ENCODE measurements at regions not wholly inside any gene's neighbourhood (a gene's known extent, or its start where the extent isn't known, plus 50 kb on each side); places are given as distances from the start of the nearest gene placed in this dataset.

- Histone ChIP-seq H3K79me2 (ENCODE audit: insufficient read depth, low read length) (no peaks in the 10 kb centered on the region), H3K4me3 (replicated peaks in 1 of 3; ENCODE audit: low read depth in 2 of 3, low read length in 3 of 3) (no peak overlapping the region), H3K4me1 (ENCODE audit: control insufficient read depth in 1 of 2, insufficient read depth in 2 of 2, low read length in 2 of 2) (peaks cover 36 to 44% of the 10 kb centered on the region in 2 donors), H3K4me2 (replicated peaks; ENCODE audit: extremely low read depth, low read length, poor library complexity, severe bottlenecking) (no peak overlapping the region), H3K9ac (ENCODE audit: insufficient read depth, low read length, poor library complexity, severe bottlenecking) (no peak overlapping the region), H3K27me3 (ENCODE audit: control insufficient read depth in 2 of 2, insufficient read depth in 2 of 2, low read length in 2 of 2) (no peaks in the 10 kb centered on the region), H3K9me3 (replicated peaks in 1 of 2; ENCODE audit: control insufficient read depth in 1 of 2, insufficient read depth in 1 of 2, low read length in 2 of 2) (peaks cover 0 to 5% of the 10 kb centered on the region in 2 donors), H4K20me1 (ENCODE audit: insufficient read depth, low read length) (no peaks in the 10 kb centered on the region), H3K36me3 (replicated peaks in 1 of 2; ENCODE audit: control insufficient read depth in 1 of 2, insufficient read depth in 2 of 2, low read length in 2 of 2) (no peaks in the 10 kb centered on the region), H3K27ac (ENCODE audit: low read depth in 1 of 2, low read length in 2 of 2) (no peak overlapping the region), H2AFZ (ENCODE audit: insufficient read depth, low read depth, low read length, poor library complexity, severe bottlenecking) (no peak overlapping the region)
- intact Hi-C loops (cut with micrococcal nuclease): no loop called here
- Mint-ChIP-seq H3K27me3 (ENCODE audit: low read depth in 3 of 3) (peaks cover 0 to 6% (median 2%) of the 10 kb centered on the region in 3 donors), H3K9me3 (peaks cover 0 to 6% (median 4%) of the 10 kb centered on the region in 7 donors), H3K27ac (no peak overlapping the region), H3K4me3 (no peak overlapping the region), H3K4me1 (peaks cover 45% of the 10 kb centered on the region), H3K36me3 (peaks cover 6 to 7% of the 10 kb centered on the region in 2 donors)
- DNase-seq: peak in 1 of 3 donors; percentile 3
- TF ChIP-seq CTCF (IDR thresholded peaks at IDR 0.05): no peak
- 95% methylated on average over 23 of the region's 27 CpGs for WGBS (ENCODE audit: insufficient coverage)
Measured at GRCh38 chr7:92888-93672, 99.3 kb upstream of the FAM20C start.

GRCh38 chr7:94251-94801 is 98.0 kb upstream of the FAM20C start:
- Histone ChIP-seq H3K4me3 (replicated peaks in 1 of 3; ENCODE audit: low read depth in 2 of 3, low read length in 3 of 3) (no peak overlapping the region), H3K4me2 (replicated peaks; ENCODE audit: extremely low read depth, low read length, poor library complexity, severe bottlenecking) (no peak overlapping the region), H3K36me3 (replicated peaks in 1 of 2; ENCODE audit: control insufficient read depth in 1 of 2, insufficient read depth in 2 of 2, low read length in 2 of 2) (no peaks in the 10 kb centered on the region), H4K20me1 (ENCODE audit: insufficient read depth, low read length) (no peaks in the 10 kb centered on the region), H2AFZ (ENCODE audit: insufficient read depth, low read depth, low read length, poor library complexity, severe bottlenecking) (no peak overlapping the region), H3K27ac (ENCODE audit: low read depth in 1 of 2, low read length in 2 of 2) (no peak overlapping the region), H3K79me2 (ENCODE audit: insufficient read depth, low read length) (no peaks in the 10 kb centered on the region), H3K27me3 (ENCODE audit: control insufficient read depth in 2 of 2, insufficient read depth in 2 of 2, low read length in 2 of 2) (no peaks in the 10 kb centered on the region), H3K9ac (ENCODE audit: insufficient read depth, low read length, poor library complexity, severe bottlenecking) (no peak overlapping the region), H3K4me1 (ENCODE audit: control insufficient read depth in 1 of 2, insufficient read depth in 2 of 2, low read length in 2 of 2) (peaks cover 24 to 32% of the 10 kb centered on the region in 2 donors), H3K9me3 (replicated peaks in 1 of 2; ENCODE audit: control insufficient read depth in 1 of 2, insufficient read depth in 1 of 2, low read length in 2 of 2) (peaks cover 0 to 5% of the 10 kb centered on the region in 2 donors)
- peaks cover 0 to 2% (median 2%) of the 10 kb centered on the region in 3 donors for H3K27me3 Mint-ChIP-seq (ENCODE audit: low read depth in 3 of 3)
- TF ChIP-seq CTCF (IDR thresholded peaks at IDR 0.05): no peak
- 98% methylated on average over 6 of the region's 6 CpGs for WGBS (ENCODE audit: insufficient coverage)
- peaks cover 32% of the 10 kb centered on the region for H3K4me1 Mint-ChIP-seq
- peak overlapping the region in 1 of 7 donors; percentile 11 for H3K27ac Mint-ChIP-seq
- peaks cover 3 to 8% of the 10 kb centered on the region in 2 donors for H3K36me3 Mint-ChIP-seq
- DNase-seq: no peak
- H3K9me3 Mint-ChIP-seq: peaks cover 0 to 14% (median 7%) of the 10 kb centered on the region in 7 donors
- H3K4me3 Mint-ChIP-seq: no peak overlapping the region
- intact Hi-C loops (cut with micrococcal nuclease): no loop called here

Measured in CD14-positive monocyte (primary cell).